H9 (cell line): ENCODE measurements at regions not wholly inside any gene's neighbourhood (a gene's known extent, or its start where the extent isn't known, plus 50 kb on each side); places are given as distances from the start of the nearest gene placed in this dataset.
"Not testable (repeated sequence)": the region's sequence is repeated elsewhere in the genome, so short reads cannot be mapped to it uniquely, and the experiment has no call there.

Experiments used
- DNase-seq: peaks from one replicate; pipeline ENCODE4 v3.0.0-alpha.2; 2017
- H2AFZ ChIP-seq: one replicate; pipeline ENCODE4 v1.6.1; 2013; ENCODE audit warnings: mild to moderate bottlenecking, low read length, control low read depth, moderate library complexity
- H2AK5ac ChIP-seq: 2 replicates; pipeline ENCODE4 v1.6.1; 2013; ENCODE audit warnings: low read length, control low read depth, mixed read lengths; ENCODE audit not compliant: insufficient read length
- H2BK120ac ChIP-seq: one replicate; pipeline ENCODE4 v1.6.1; 2013; ENCODE audit warnings: low read depth, mild to moderate bottlenecking, low read length, control low read depth, inconsistent platforms; ENCODE audit not compliant: poor library complexity, severe bottlenecking
- H2BK12ac ChIP-seq: 2 replicates; pipeline ENCODE4 v1.6.1; 2013; ENCODE audit warnings: low read length, control low read depth, mixed read lengths, low read depth; ENCODE audit not compliant: insufficient read length
- H2BK15ac ChIP-seq: 2 replicates; pipeline ENCODE4 v1.6.1; 2013; ENCODE audit warnings: low read depth, low read length, control low read depth
- H2BK20ac ChIP-seq: one replicate; pipeline ENCODE4 v1.6.1; 2013; ENCODE audit warnings: low read depth, mild to moderate bottlenecking, low read length, control low read depth, inconsistent platforms; ENCODE audit not compliant: poor library complexity, severe bottlenecking
- H2BK5ac ChIP-seq: 2 replicates; pipeline ENCODE4 v1.6.1; 2013; ENCODE audit warnings: low read length, control low read depth, mixed read lengths; ENCODE audit not compliant: insufficient read length
- H3K14ac ChIP-seq: 2 replicates; pipeline ENCODE4 v1.6.1; 2013; ENCODE audit warnings: low read length, control low read depth; ENCODE audit not compliant: insufficient read depth
- H3K18ac ChIP-seq: 2 replicates; pipeline ENCODE4 v1.6.1; 2013; ENCODE audit warnings: low read depth, mild to moderate bottlenecking, mixed read lengths, low read length, control low read depth; ENCODE audit not compliant: insufficient read length
- H3K23ac ChIP-seq: 2 replicates; pipeline ENCODE4 v1.6.1; 2013; ENCODE audit warnings: low read length, control low read depth, mixed read lengths, low read depth; ENCODE audit not compliant: insufficient read length
- H3K23me2 ChIP-seq: 2 replicates; pipeline ENCODE4 v1.6.1; 2013; ENCODE audit warnings: low read depth, mild to moderate bottlenecking, mixed read lengths, low read length, control low read depth; ENCODE audit not compliant: insufficient read length, poor library complexity, severe bottlenecking
- H3K27ac ChIP-seq: 2 replicates; pipeline ENCODE4 v1.5.1; 2013; ENCODE audit warnings: low read length, control low read depth, mixed read lengths, low read depth; ENCODE audit not compliant: insufficient read length
- H3K27me3 ChIP-seq: 2 replicates; pipeline ENCODE4 v1.6.1; 2013; ENCODE audit warnings: low read length, control low read depth, inconsistent platforms; ENCODE audit not compliant: insufficient read depth
- H3K4ac ChIP-seq: 2 replicates; pipeline ENCODE4 v1.6.1; 2013; ENCODE audit warnings: low read depth, mild to moderate bottlenecking, control low read depth, inconsistent platforms, low read length, moderate library complexity
- H3K4me1 ChIP-seq: 2 replicates; pipeline ENCODE4 v1.6.1; 2013; ENCODE audit warnings: low read length, control low read depth, inconsistent platforms; ENCODE audit not compliant: insufficient read depth
- H3K4me2 ChIP-seq: 2 replicates; pipeline ENCODE4 v1.6.1; 2013; ENCODE audit warnings: low read length, control low read depth, mixed read lengths; ENCODE audit not compliant: insufficient read length, insufficient read depth
- H3K56ac ChIP-seq: 2 replicates; pipeline ENCODE4 v1.6.1; 2013; ENCODE audit warnings: low read depth, mild to moderate bottlenecking, mixed read lengths, low read length, control low read depth; ENCODE audit not compliant: insufficient read length
- H3K79me1 ChIP-seq: 2 replicates; pipeline ENCODE4 v1.6.1; 2013; ENCODE audit warnings: low read depth, mild to moderate bottlenecking, moderate library complexity, low read length, control low read depth, inconsistent platforms; ENCODE audit not compliant: insufficient read depth, poor library complexity, severe bottlenecking
- H3K79me2 ChIP-seq: 2 replicates; pipeline ENCODE4 v1.6.1; 2013; ENCODE audit warnings: low read length, control low read depth, inconsistent platforms; ENCODE audit not compliant: insufficient read depth
- H3K9ac ChIP-seq: 2 replicates; pipeline ENCODE4 v1.6.1; 2013; ENCODE audit warnings: low read length, control low read depth, mixed read lengths; ENCODE audit not compliant: insufficient read length; ENCODE audit errors: extremely low read depth
- H3K9me3 ChIP-seq: one replicate; pipeline ENCODE4 v1.6.1; 2013; ENCODE audit warnings: low read depth, low read length, inconsistent platforms; ENCODE audit not compliant: control insufficient read depth
- H3T11ph ChIP-seq: one replicate; pipeline ENCODE4 v1.6.1; 2013; ENCODE audit warnings: mild to moderate bottlenecking, low read length, control low read depth, inconsistent platforms
- H4K20me1 ChIP-seq: one replicate; pipeline ENCODE4 v1.6.1; 2013; ENCODE audit not compliant: control insufficient read depth, insufficient read length, insufficient read depth
- H4K5ac ChIP-seq: 2 replicates; pipeline ENCODE4 v1.6.1; 2013; ENCODE audit warnings: low read depth, mild to moderate bottlenecking, mixed read lengths, low read length, control low read depth; ENCODE audit not compliant: insufficient read length
- H4K8ac ChIP-seq: replicated peaks from 2 replicates; pipeline ENCODE4 v1.6.1; 2013; ENCODE audit warnings: low read length, control low read depth, mixed read lengths, low read depth; ENCODE audit not compliant: insufficient read length
- H4K91ac ChIP-seq: 2 replicates; pipeline ENCODE4 v1.6.1; 2013; ENCODE audit warnings: low read depth, mild to moderate bottlenecking, moderate library complexity, mixed read lengths, low read length, control low read depth; ENCODE audit not compliant: insufficient read length
- H3K27ac Mint-ChIP-seq, 3 experiments: 2 replicates in 2 of 3; 3 replicates in 1 of 3; pipeline ENCODE4 v1.8.0; 2020 to 2021; ENCODE audit warnings: mixed read lengths in 3 of 3, mild to moderate bottlenecking in 1 of 3, moderate library complexity in 1 of 3
- H3K27me3 Mint-ChIP-seq: 2 replicates; pipeline ENCODE4 v1.8.0; 2021; ENCODE audit warnings: low read depth, mild to moderate bottlenecking, moderate library complexity, mixed read lengths
- H3K36me3 Mint-ChIP-seq, 3 experiments: 2 replicates in 2 of 3; 3 replicates in 1 of 3; pipeline ENCODE4 v1.8.0; 2020 to 2021; ENCODE audit warnings: low read depth in 3 of 3, mixed read lengths in 3 of 3; ENCODE audit not compliant: insufficient read depth in 1 of 3
- H3K4me1 Mint-ChIP-seq, 2 experiments: 2 replicates each; pipeline ENCODE4 v1.8.0; 2020; ENCODE audit warnings: mixed read lengths in 2 of 2
- H3K4me3 Mint-ChIP-seq, 2 experiments: 2 replicates in 1 of 2; 3 replicates in 1 of 2; pipeline ENCODE4 v1.8.0; 2020 to 2021; ENCODE audit warnings: mild to moderate bottlenecking in 2 of 2, mixed read lengths in 2 of 2, moderate library complexity in 1 of 2
- H3K9me3 Mint-ChIP-seq, 2 experiments: 2 replicates in 1 of 2; 3 replicates in 1 of 2; pipeline ENCODE4 v1.8.0; 2020; ENCODE audit warnings: mild to moderate bottlenecking in 2 of 2, mixed read lengths in 2 of 2, moderate library complexity in 1 of 2
- WGBS: extraction: QIAGEN DNeasy Blood & Tissue Kit; methylation state at CpG from one replicate; pipeline ENCODE4 v1.1.7; 2013; ENCODE audit warnings: missing lambda C conversion rate, low lambda C conversion rate, mixed read lengths; ENCODE audit not compliant: insufficient read length; ENCODE audit errors: extremely low coverage; 5-methylcytosine and 5-hydroxymethylcytosine counted together

DNA sequence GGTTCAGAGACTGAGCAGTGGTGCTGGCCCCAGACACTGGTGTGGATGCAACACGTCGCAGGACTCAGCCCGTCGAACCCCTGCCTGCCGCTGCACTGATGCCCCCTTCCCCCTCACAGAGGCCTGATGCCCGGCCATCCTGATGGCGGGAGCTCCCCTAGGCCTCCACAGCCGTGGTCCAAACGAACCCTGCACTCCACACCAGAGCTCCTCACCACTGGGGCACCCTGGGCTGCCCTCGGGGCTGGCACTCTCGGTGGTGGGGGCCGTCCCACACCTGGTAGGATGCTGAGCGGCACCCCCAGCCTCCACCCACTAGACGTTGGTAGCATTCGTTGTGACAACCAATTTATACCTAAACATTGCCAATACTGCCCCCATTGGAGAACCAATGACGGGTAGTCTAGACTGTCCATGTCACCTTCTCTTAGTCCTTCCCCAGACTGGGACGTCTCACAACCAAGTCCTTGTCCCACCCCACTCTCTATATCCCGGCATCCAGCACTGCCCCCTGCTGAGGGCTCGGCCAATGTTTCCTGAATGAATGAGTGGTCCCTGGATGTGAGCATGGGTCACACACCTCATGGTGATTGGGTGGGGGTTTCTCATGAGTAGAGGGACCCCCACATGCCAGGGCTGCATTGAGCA lies 360.4 kb downstream of the SPATA31A7 start:
- H3K56ac ChIP-seq, H3K4ac ChIP-seq, H3T11ph ChIP-seq, H2AFZ ChIP-seq, DNase-seq, H3K27me3 ChIP-seq, H3K27ac Mint-ChIP-seq, H4K20me1 ChIP-seq, H4K5ac ChIP-seq, H2AK5ac ChIP-seq, H3K4me1 Mint-ChIP-seq, H4K8ac ChIP-seq, H3K27me3 Mint-ChIP-seq, H3K36me3 Mint-ChIP-seq, H3K23ac ChIP-seq, H3K79me1 ChIP-seq, H2BK12ac ChIP-seq, H2BK20ac ChIP-seq, H3K9me3 ChIP-seq, H3K79me2 ChIP-seq, H3K4me3 Mint-ChIP-seq, H3K18ac ChIP-seq, H3K14ac ChIP-seq, H2BK120ac ChIP-seq, H2BK5ac ChIP-seq, H2BK15ac ChIP-seq, H4K91ac ChIP-seq, H3K9ac ChIP-seq, H3K27ac ChIP-seq, H3K4me1 ChIP-seq, H3K23me2 ChIP-seq, H3K4me2 ChIP-seq: not testable (repeated sequence)
- H3K9me3 Mint-ChIP-seq, result peaks cover 40 to 55% of the 10 kb centered on the region in 2 experiments
- no CpG with 5 or more reads among the region's 19 CpGs for WGBS

DNA sequence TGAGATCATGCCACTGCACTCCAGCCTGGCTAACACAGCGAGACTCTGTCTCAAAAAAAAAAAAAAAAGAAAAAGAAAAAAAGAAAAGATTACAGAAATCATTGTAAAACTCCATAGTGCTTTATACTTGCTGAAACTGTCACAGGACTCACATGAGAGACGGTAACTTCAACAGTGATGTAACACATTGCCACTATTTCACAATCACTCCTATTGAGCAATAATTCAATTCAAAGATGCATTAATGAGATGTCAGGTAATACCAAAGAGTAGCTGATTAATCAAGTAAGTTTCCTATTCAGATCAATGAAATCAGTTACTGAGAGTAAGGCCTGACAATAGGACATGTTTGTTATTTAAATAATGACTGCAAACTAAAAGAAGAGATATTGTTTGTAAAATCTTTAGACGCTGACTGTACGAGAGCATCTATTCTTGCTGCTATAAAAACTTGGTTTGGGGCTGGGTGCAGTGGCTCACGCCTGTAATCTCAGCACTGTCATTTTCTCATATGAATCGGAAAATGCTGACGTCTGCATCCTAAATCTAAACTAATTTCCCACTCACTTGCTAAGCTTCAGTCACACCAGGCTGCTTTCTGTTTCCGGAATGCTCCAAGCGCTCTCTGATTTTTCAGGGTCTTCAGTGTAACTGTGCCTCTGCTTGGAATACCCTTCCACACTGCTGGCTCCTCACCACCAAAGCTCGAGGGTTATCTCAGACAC lies 381.7 kb downstream of the SPATA31A7 start:
- DNase-seq, H3K18ac ChIP-seq, H2BK20ac ChIP-seq, H4K5ac ChIP-seq, H3K4ac ChIP-seq, H3K4me1 Mint-ChIP-seq, H3K27me3 ChIP-seq, H2BK5ac ChIP-seq, H3K27ac Mint-ChIP-seq, H3K4me2 ChIP-seq, H3K27ac ChIP-seq, H2BK15ac ChIP-seq, H4K91ac ChIP-seq, H2AK5ac ChIP-seq, H4K20me1 ChIP-seq, H2AFZ ChIP-seq, H2BK120ac ChIP-seq, H2BK12ac ChIP-seq, H3K23me2 ChIP-seq, H3K79me1 ChIP-seq, H3T11ph ChIP-seq, H3K27me3 Mint-ChIP-seq, H3K14ac ChIP-seq, H3K9ac ChIP-seq, H3K56ac ChIP-seq, H3K36me3 Mint-ChIP-seq, H3K79me2 ChIP-seq, H3K23ac ChIP-seq, H3K9me3 ChIP-seq, H3K4me3 Mint-ChIP-seq, H3K4me1 ChIP-seq, H4K8ac ChIP-seq: not testable (repeated sequence)
- no CpG with 5 or more reads among the region's 10 CpGs for WGBS
- H3K9me3 Mint-ChIP-seq, result peaks cover 38 to 39% of the 10 kb centered on the region in 2 experiments
